GM23338 (cell line): ENCODE measurements at regions not wholly inside any gene's neighbourhood (a gene's known extent, or its start where the extent isn't known, plus 50 kb on each side); places are given as distances from the start of the nearest gene placed in this dataset.

Experiments used
- ATAC-seq: fragments of 200-7000 bp; cut with Tn5 transposase; 3 replicates; pipeline ENCODE4 v1.9.1; 2020
- DNase-seq: peaks from one replicate; pipeline ENCODE4 v3.0.0-alpha.2; 2015; ENCODE audit warnings: low spot score
- H2AFZ ChIP-seq: fragments of 200-600 bp; sonication (generic); 2 replicates; pipeline ENCODE4 v1.8.0; 2016; ENCODE audit warnings: antibody characterized with exemption, mild to moderate bottlenecking, moderate library complexity
- H3F3A ChIP-seq: fragments of 200-600 bp; sonication (generic); replicated peaks from 2 replicates; pipeline ENCODE4 v1.8.0; 2017; ENCODE audit warnings: antibody characterized with exemption, mixed run types, low read depth
- H3K27ac ChIP-seq: fragments of 200-600 bp; sonication (generic); 2 replicates; pipeline ENCODE4 v1.6.1; 2016; ENCODE audit warnings: low read depth
- H3K27me3 ChIP-seq: fragments of 200-600 bp; sonication (generic); 2 replicates; pipeline ENCODE4 v1.8.0; 2016; ENCODE audit warnings: mild to moderate bottlenecking, mixed run types, moderate library complexity; ENCODE audit not compliant: insufficient read depth
- H3K36me3 ChIP-seq: fragments of 200-600 bp; sonication (generic); 2 replicates; pipeline ENCODE4 v1.8.0; 2016; ENCODE audit warnings: mild to moderate bottlenecking; ENCODE audit not compliant: insufficient read depth
- H3K4me1 ChIP-seq: fragments of 200-600 bp; sonication (generic); 2 replicates; pipeline ENCODE4 v1.8.0; 2016; ENCODE audit warnings: mild to moderate bottlenecking, moderate library complexity; ENCODE audit not compliant: insufficient read depth
- H3K4me2 ChIP-seq: fragments of 200-600 bp; sonication (generic); 2 replicates; pipeline ENCODE4 v1.7.1; 2017; ENCODE audit warnings: mixed run types
- H3K4me3 ChIP-seq: fragments of 200-600 bp; sonication (generic); 2 replicates; pipeline ENCODE4 v1.6.1; 2016; ENCODE audit warnings: mixed run types
- H3K79me2 ChIP-seq: fragments of 200-600 bp; sonication (generic); replicated peaks from 2 replicates; pipeline ENCODE4 v1.8.0; 2017; ENCODE audit warnings: mild to moderate bottlenecking; ENCODE audit not compliant: insufficient read depth
- H3K9me2 ChIP-seq: fragments of 200-600 bp; sonication (generic); 2 replicates; pipeline ENCODE4 v1.8.0; 2017; ENCODE audit not compliant: insufficient read depth
- H4K20me1 ChIP-seq: fragments of 200-600 bp; sonication (generic); replicated peaks from 2 replicates; pipeline ENCODE4 v1.8.0; 2017; ENCODE audit warnings: mild to moderate bottlenecking; ENCODE audit not compliant: insufficient read depth
- H3K27ac Mint-ChIP-seq: 2 replicates; pipeline ENCODE4 v1.8.0; 2020; ENCODE audit warnings: inconsistent platforms, mild to moderate bottlenecking, moderate library complexity, mixed read lengths
- H3K27me3 Mint-ChIP-seq: 3 replicates; pipeline ENCODE4 v1.8.0; 2022; ENCODE audit warnings: low read depth, mild to moderate bottlenecking, moderate library complexity, mixed read lengths, inconsistent platforms; ENCODE audit not compliant: insufficient read depth, poor library complexity
- H3K36me3 Mint-ChIP-seq: 3 replicates; pipeline ENCODE4 v1.8.0; 2021; ENCODE audit warnings: low read depth, mild to moderate bottlenecking, inconsistent platforms, moderate library complexity, mixed read lengths
- H3K4me1 Mint-ChIP-seq: 3 replicates; pipeline ENCODE4 v1.8.0; 2020; ENCODE audit warnings: mild to moderate bottlenecking, inconsistent platforms, mixed read lengths
- H3K4me3 Mint-ChIP-seq: 3 replicates; pipeline ENCODE4 v1.8.0; 2021; ENCODE audit warnings: moderate library complexity, mild to moderate bottlenecking, inconsistent platforms, mixed read lengths
- H3K9me3 Mint-ChIP-seq: 3 replicates; pipeline ENCODE4 v1.8.0; 2020; ENCODE audit warnings: moderate library complexity, mild to moderate bottlenecking, inconsistent platforms, mixed read lengths
- CREB1 ChIP-seq: fragments of 250-450 bp; sonication (Bioruptor Pico); IDR thresholded peaks from 2 replicates; pipeline ENCODE4 v1.5.0; 2020; ENCODE audit warnings: low read depth, mild to moderate bottlenecking, moderate library complexity
- ETS1 ChIP-seq: IDR thresholded peaks from 2 replicates; pipeline ENCODE4 v1.6.1; 2016; ENCODE audit warnings: antibody characterized with exemption
- EZH2 ChIP-seq: fragments of 200-600 bp; sonication (generic); IDR thresholded peaks from one replicate; pipeline ENCODE4 v1.8.0; 2017; ENCODE audit warnings: antibody characterized with exemption, mild to moderate bottlenecking, low read depth; ENCODE audit not compliant: unreplicated experiment
- EZH2phosphoT487 ChIP-seq: fragments of 200-600 bp; sonication (generic); IDR thresholded peaks from one replicate; pipeline ENCODE4 v1.8.1; 2018; ENCODE audit warnings: antibody characterized with exemption; ENCODE audit not compliant: unreplicated experiment
- JUNB ChIP-seq: IDR thresholded peaks from one replicate; pipeline ENCODE4 v1.6.1; 2016; ENCODE audit warnings: antibody characterized with exemption; ENCODE audit not compliant: unreplicated experiment
- NANOG ChIP-seq: IDR thresholded peaks from 2 replicates; pipeline ENCODE4 v1.6.1; 2016; ENCODE audit warnings: antibody characterized with exemption, borderline replicate concordance
- POLR2AphosphoS5 ChIP-seq: IDR thresholded peaks from 2 replicates; pipeline ENCODE4 v1.6.1; 2016; ENCODE audit warnings: antibody characterized with exemption, low read depth
- STAT1 ChIP-seq: IDR thresholded peaks from one replicate; pipeline ENCODE4 v1.6.1; 2016; ENCODE audit warnings: antibody characterized with exemption; ENCODE audit not compliant: unreplicated experiment
- ZNF114 ChIP-seq: fragments of 250-450 bp; sonication (Bioruptor Pico); IDR thresholded peaks from 2 replicates; pipeline ENCODE4 v1.5.0; 2020; ENCODE audit warnings: mild to moderate bottlenecking, moderate library complexity
- ZNF331 ChIP-seq: fragments of 250-450 bp; sonication (Bioruptor Pico); IDR thresholded peaks from 2 replicates; pipeline ENCODE4 v1.5.0; 2020; ENCODE audit warnings: low read depth, mild to moderate bottlenecking, moderate library complexity
- ZNF462 ChIP-seq: fragments of 250-450 bp; sonication (Bioruptor Pico); IDR thresholded peaks from 2 replicates; pipeline ENCODE4 v1.5.0; 2020; ENCODE audit warnings: mild to moderate bottlenecking, moderate library complexity
- TF ChIP-seq, protein P1 (sequence below), 2 experiments: fragments of 200-600 bp in 1 of 2; sonication (generic) in 1 of 2; conservative IDR thresholded peaks; 2 replicates each; pipeline versions ENCODE4 v1.5.1 to v1.6.1; 2016 to 2017; ENCODE audit warnings: antibody characterized with exemption in 2 of 2, low read depth in 2 of 2, mild to moderate bottlenecking in 2 of 2, moderate library complexity in 1 of 2
- TF ChIP-seq, protein P2 (sequence below): IDR thresholded peaks from one replicate; pipeline ENCODE4 v1.6.1; 2018; ENCODE audit warnings: antibody characterized with exemption; ENCODE audit not compliant: unreplicated experiment

GRCh38 chr2:18834341-18834740, 245.0 kb upstream of the NT5C1B start:
- 0 out of 2 replicates have a peak, but pooled peaks cover 3% of the 10 kb centered on the region for H3K27me3 ChIP-seq
- H3K9me2 ChIP-seq: no peaks in the 10 kb centered on the region
- H3K4me3 ChIP-seq: no peak overlapping the region
- TF ChIP-seq POLR2AphosphoS5 (no peak), ZNF331 (CRISPR knock-in tag) (no peak), STAT1 (no peak), NANOG (no peak), ZNF462 (no peak), ZNF114 (CRISPR knock-in tag) (no peak), CREB1 (CRISPR knock-in tag) (no peak), JUNB (no peak), EZH2 (no peak), ETS1 (no peak), EZH2phosphoT487 (no peak)
- TF ChIP-seq, protein P1, sequence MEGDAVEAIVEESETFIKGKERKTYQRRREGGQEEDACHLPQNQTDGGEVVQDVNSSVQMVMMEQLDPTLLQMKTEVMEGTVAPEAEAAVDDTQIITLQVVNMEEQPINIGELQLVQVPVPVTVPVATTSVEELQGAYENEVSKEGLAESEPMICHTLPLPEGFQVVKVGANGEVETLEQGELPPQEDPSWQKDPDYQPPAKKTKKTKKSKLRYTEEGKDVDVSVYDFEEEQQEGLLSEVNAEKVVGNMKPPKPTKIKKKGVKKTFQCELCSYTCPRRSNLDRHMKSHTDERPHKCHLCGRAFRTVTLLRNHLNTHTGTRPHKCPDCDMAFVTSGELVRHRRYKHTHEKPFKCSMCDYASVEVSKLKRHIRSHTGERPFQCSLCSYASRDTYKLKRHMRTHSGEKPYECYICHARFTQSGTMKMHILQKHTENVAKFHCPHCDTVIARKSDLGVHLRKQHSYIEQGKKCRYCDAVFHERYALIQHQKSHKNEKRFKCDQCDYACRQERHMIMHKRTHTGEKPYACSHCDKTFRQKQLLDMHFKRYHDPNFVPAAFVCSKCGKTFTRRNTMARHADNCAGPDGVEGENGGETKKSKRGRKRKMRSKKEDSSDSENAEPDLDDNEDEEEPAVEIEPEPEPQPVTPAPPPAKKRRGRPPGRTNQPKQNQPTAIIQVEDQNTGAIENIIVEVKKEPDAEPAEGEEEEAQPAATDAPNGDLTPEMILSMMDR (conservative IDR thresholded peaks at IDR 0.05; ENCODE audit: low read depth in 2 of 2): no peak
- TF ChIP-seq, protein P2, sequence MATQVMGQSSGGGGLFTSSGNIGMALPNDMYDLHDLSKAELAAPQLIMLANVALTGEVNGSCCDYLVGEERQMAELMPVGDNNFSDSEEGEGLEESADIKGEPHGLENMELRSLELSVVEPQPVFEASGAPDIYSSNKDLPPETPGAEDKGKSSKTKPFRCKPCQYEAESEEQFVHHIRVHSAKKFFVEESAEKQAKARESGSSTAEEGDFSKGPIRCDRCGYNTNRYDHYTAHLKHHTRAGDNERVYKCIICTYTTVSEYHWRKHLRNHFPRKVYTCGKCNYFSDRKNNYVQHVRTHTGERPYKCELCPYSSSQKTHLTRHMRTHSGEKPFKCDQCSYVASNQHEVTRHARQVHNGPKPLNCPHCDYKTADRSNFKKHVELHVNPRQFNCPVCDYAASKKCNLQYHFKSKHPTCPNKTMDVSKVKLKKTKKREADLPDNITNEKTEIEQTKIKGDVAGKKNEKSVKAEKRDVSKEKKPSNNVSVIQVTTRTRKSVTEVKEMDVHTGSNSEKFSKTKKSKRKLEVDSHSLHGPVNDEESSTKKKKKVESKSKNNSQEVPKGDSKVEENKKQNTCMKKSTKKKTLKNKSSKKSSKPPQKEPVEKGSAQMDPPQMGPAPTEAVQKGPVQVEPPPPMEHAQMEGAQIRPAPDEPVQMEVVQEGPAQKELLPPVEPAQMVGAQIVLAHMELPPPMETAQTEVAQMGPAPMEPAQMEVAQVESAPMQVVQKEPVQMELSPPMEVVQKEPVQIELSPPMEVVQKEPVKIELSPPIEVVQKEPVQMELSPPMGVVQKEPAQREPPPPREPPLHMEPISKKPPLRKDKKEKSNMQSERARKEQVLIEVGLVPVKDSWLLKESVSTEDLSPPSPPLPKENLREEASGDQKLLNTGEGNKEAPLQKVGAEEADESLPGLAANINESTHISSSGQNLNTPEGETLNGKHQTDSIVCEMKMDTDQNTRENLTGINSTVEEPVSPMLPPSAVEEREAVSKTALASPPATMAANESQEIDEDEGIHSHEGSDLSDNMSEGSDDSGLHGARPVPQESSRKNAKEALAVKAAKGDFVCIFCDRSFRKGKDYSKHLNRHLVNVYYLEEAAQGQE: no peak
- H2AFZ ChIP-seq: no peak overlapping the region
- no peaks in the 10 kb centered on the region for H3F3A ChIP-seq
- Mint-ChIP-seq H3K36me3 (no peaks in the 10 kb centered on the region), H3K27me3 (no peaks in the 10 kb centered on the region), H3K4me1 (peaks cover 23% of the 10 kb centered on the region), H3K9me3 (no peaks in the 10 kb centered on the region), H3K27ac (no peak overlapping the region), H3K4me3 (no peak overlapping the region)
- peaks cover 25% of the 10 kb centered on the region for H3K4me1 ChIP-seq
- H3K4me2 ChIP-seq: no peak overlapping the region
- ATAC-seq: no peak
- no peaks in the 10 kb centered on the region for H3K79me2 ChIP-seq
- no peak overlapping the region for H3K27ac ChIP-seq
- no peaks in the 10 kb centered on the region for H3K36me3 ChIP-seq
- DNase-seq: no peak
- no peaks in the 10 kb centered on the region for H4K20me1 ChIP-seq
